ENCODE measurements at regions not wholly inside any gene's neighbourhood (a gene's known extent, or its start where the extent isn't known, plus 50 kb on each side); places are given as distances from the start of the nearest gene placed in this dataset.

DNA sequence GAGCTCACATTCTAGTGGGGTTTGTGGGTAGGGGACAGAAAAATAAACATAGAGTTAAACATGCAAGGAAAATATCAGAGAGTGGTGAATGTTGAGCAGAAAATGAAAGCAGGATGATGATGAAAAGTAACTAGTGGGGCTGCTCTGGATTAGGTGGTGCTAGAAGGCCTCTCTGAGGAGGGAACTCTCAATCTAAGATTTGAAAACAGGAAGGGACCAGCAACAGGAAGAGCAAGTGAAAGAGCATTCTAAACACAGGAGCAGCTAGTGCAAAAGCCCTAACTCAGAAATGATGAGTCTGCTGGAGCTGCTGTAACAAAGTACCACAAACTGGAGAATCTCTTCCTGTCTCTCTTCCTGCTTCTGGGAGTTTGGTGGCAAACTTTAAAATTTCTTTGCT is 468.6 kb upstream of the AGTR1 start:
- Histone ChIP-seq H3K4me3 (ENCODE audit: low read length) (no peak overlapping the region), H3K4me1 (ENCODE audit: control insufficient read depth, insufficient read depth, low read length) (no peaks in the 10 kb centered on the region), H3K9me3 (ENCODE audit: control insufficient read depth, low read length) (no peaks in the 10 kb centered on the region), H3K27ac (ENCODE audit: low read length) (no peak overlapping the region), H3K27me3 (ENCODE audit: control insufficient read depth, insufficient read depth) (no peaks in the 10 kb centered on the region)
- DNase-seq (no peak), ATAC-seq (no peak)
- intact Hi-C loops (cut with DNase I) = no loop called here

DNA sequence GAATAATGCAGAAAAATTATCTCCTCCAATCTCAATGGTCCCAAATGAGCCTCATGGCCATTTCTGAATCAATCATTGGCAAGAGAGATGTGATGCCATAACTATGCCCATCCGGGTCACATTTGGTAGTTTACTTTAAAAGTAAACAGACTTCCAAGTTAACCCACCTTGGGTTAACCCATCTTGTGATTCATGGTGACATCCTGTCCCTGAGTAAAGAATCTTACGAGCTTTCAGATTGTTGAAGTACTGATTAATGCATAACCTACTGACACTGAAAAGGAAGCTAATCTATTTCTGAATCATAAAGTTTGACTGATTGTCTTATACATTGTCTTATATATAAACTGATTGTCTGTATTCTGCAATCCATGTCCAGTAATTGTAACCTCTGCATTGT is 467.2 kb upstream of the AGTR1 start:
- H3K4me1 ChIP-seq (ENCODE audit: control insufficient read depth, insufficient read depth, low read length) = no peaks in the 10 kb centered on the region
- no peaks in the 10 kb centered on the region for H3K27me3 ChIP-seq (ENCODE audit: control insufficient read depth, insufficient read depth)
- intact Hi-C loops (cut with DNase I) = no loop called here
- no peaks in the 10 kb centered on the region for H3K9me3 ChIP-seq (ENCODE audit: control insufficient read depth, low read length)
- H3K4me3 ChIP-seq (ENCODE audit: low read length) = no peak overlapping the region
- H3K27ac ChIP-seq (ENCODE audit: low read length) = no peak overlapping the region
- WGBS = 86% methylated on average over 2 of the region's 2 CpGs
- DNase-seq (no peak), ATAC-seq (no peak)

DNA sequence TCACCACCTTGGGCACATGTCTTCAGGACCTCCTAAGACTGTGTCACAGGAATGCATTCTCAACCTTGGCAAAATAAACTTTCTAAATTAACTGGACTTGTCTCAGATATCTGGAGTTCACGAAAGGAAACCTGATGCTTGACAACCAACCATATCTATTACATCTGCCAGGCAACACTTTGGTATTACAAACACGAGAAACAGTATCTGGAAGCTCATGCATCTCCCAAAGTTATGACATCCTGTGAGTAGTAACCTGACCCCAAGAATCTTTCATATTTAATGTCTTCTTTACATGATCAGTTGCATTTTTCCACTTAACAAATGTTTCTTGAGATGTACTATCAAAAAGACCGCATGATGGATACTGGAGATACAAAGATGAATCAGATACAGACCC is 465.3 kb upstream of the AGTR1 start:
- Histone ChIP-seq H3K27me3 (ENCODE audit: control insufficient read depth, insufficient read depth) (no peaks in the 10 kb centered on the region), H3K27ac (ENCODE audit: low read length) (no peak overlapping the region), H3K4me3 (ENCODE audit: low read length) (no peak overlapping the region), H3K4me1 (ENCODE audit: control insufficient read depth, insufficient read depth, low read length) (no peaks in the 10 kb centered on the region), H3K9me3 (ENCODE audit: control insufficient read depth, low read length) (no peaks in the 10 kb centered on the region)
- DNase-seq (no peak), ATAC-seq (no peak)
- WGBS = 82% methylated on average over 3 of the region's 3 CpGs
- intact Hi-C loops (cut with DNase I) = no loop called here

DNA sequence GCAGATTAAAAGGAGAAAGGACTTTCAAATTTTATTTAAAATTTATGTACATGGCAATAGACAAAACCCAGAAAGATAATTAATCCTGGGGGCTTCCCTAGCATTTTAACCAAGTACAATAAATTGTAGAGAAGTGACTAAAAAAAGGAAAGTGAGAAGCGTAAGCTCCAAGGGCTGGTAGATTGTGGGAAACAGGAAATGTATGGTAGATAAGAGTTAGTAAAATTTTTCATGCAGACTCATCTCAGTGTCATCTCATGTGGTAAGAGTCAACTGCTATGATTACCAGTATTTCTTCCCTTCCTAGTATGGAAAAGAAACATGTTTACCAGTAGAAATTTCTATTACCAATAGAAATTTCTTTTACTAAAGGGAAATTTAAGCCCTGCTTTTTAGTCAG is 464.3 kb upstream of the AGTR1 start:
- no peak overlapping the region for H3K27ac ChIP-seq (ENCODE audit: low read length)
- H3K9me3 ChIP-seq (ENCODE audit: control insufficient read depth, low read length) = no peaks in the 10 kb centered on the region
- ATAC-seq (no peak), DNase-seq (no peak)
- no peaks in the 10 kb centered on the region for H3K4me1 ChIP-seq (ENCODE audit: control insufficient read depth, insufficient read depth, low read length)
- H3K27me3 ChIP-seq (ENCODE audit: control insufficient read depth, insufficient read depth) = no peaks in the 10 kb centered on the region
- intact Hi-C loops (cut with DNase I) = no loop called here
- H3K4me3 ChIP-seq (ENCODE audit: low read length) = no peak overlapping the region
- WGBS = 61% methylated on average over 1 of the region's 1 CpG

DNA sequence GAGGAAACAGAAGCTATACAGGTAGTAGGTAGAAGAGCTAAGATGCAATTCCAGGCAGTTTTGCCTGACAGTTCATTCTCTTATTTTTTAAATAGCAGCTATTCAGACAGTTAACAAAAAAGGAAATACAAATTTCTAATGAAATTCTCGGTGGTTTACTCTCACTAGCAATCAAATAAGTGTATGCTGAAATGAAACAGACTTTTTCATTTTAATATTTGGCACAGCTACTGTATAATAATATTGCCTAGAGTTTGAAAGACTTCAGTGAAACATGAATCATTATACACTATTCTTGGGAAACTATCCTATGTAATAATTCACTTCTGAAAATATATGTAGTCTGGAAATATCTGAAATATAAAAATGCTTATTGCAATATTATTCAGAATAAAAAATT is 463.2 kb upstream of the AGTR1 start:
- ATAC-seq (no peak), DNase-seq (no peak)
- no peaks in the 10 kb centered on the region for H3K4me1 ChIP-seq (ENCODE audit: control insufficient read depth, insufficient read depth, low read length)
- 23% methylated on average over 1 of the region's 1 CpG for WGBS
- H3K27me3 ChIP-seq (ENCODE audit: control insufficient read depth, insufficient read depth) = no peaks in the 10 kb centered on the region
- no peaks in the 10 kb centered on the region for H3K9me3 ChIP-seq (ENCODE audit: control insufficient read depth, low read length)
- H3K4me3 ChIP-seq (ENCODE audit: low read length) = no peak overlapping the region
- H3K27ac ChIP-seq (ENCODE audit: low read length) = no peak overlapping the region
- intact Hi-C loops (cut with DNase I) = no loop called here

DNA sequence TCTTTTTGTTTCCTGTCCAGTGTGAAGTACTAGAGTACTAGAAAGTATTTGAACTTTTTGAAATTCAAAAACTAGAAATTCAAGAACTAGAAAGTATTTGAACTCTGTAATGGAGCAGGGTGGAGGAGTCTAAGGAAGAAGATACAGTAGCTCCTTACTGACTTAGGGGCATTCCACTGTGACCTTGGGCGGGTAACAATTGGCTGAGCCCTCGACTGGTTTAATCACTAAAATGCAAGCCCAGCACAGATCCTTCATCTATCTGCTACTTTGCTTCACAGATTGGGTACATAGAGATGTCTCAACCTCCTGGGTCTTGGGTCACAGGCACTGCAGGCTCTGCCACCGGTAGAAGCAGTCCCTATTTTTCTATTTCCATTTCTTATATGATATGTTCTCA is 462.1 kb upstream of the AGTR1 start:
- ATAC-seq (no peak), DNase-seq (no peak)
- H3K27ac ChIP-seq (ENCODE audit: low read length) = no peak overlapping the region
- no peaks in the 10 kb centered on the region for H3K27me3 ChIP-seq (ENCODE audit: control insufficient read depth, insufficient read depth)
- intact Hi-C loops (cut with DNase I) = no loop called here
- H3K4me3 ChIP-seq (ENCODE audit: low read length) = no peak overlapping the region
- 83% methylated on average over 3 of the region's 3 CpGs for WGBS
- no peaks in the 10 kb centered on the region for H3K4me1 ChIP-seq (ENCODE audit: control insufficient read depth, insufficient read depth, low read length)
- no peaks in the 10 kb centered on the region for H3K9me3 ChIP-seq (ENCODE audit: control insufficient read depth, low read length)

DNA sequence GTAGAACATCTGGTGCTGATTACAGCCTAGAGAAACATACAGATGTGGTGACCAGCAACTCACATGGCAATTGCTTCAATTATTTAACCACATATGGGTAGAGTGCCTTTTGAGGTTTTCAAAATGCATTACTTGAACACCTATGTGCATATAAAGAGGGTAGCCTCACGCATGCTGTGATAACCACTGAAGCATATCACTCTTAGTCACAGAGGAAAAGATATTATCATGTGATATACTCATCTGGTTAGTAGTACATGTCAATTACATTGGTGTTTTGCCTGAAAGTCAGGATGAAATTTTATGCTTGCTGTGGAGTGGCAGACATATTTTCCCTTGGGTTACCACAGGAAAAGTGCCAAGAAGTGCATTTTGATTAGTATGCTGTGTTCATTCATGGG is 459.3 kb upstream of the AGTR1 start:
- no peaks in the 10 kb centered on the region for H3K9me3 ChIP-seq (ENCODE audit: control insufficient read depth, low read length)
- no peak for DNase-seq
- no peak overlapping the region for H3K27ac ChIP-seq (ENCODE audit: low read length)
- intact Hi-C loops (cut with DNase I) = no loop called here
- 73% methylated on average over 1 of the region's 1 CpG for WGBS
- no peak for ATAC-seq
- H3K4me1 ChIP-seq (ENCODE audit: control insufficient read depth, insufficient read depth, low read length) = no peaks in the 10 kb centered on the region
- H3K27me3 ChIP-seq (ENCODE audit: control insufficient read depth, insufficient read depth) = no peaks in the 10 kb centered on the region
- H3K4me3 ChIP-seq (ENCODE audit: low read length) = no peak overlapping the region

DNA sequence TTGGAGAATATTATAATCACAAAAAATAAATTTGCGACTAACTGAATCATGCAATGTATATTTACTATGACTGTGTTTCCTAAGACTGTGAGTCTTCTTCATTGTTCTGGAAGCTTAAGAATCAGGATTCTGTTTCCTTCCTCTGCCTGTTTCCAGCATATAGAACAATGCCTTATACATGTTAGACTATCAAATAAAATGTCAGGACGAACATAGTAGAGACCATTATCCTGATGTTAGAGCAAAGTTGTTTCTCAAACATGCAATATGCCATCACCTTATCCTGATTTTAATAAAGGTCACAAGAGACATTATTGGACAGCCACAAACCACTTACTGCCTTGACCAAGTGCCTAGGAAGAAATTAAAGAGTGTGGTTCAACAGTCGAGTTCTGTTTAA is 457.4 kb upstream of the AGTR1 start:
- Histone ChIP-seq H3K4me1 (ENCODE audit: control insufficient read depth, insufficient read depth, low read length) (no peaks in the 10 kb centered on the region), H3K27me3 (ENCODE audit: control insufficient read depth, insufficient read depth) (no peaks in the 10 kb centered on the region), H3K27ac (ENCODE audit: low read length) (no peak overlapping the region), H3K9me3 (ENCODE audit: control insufficient read depth, low read length) (no peaks in the 10 kb centered on the region), H3K4me3 (ENCODE audit: low read length) (no peak overlapping the region)
- no peak for DNase-seq
- intact Hi-C loops (cut with DNase I) = no loop called here
- WGBS = 76% methylated on average over 3 of the region's 3 CpGs
- ATAC-seq = no peak

DNA sequence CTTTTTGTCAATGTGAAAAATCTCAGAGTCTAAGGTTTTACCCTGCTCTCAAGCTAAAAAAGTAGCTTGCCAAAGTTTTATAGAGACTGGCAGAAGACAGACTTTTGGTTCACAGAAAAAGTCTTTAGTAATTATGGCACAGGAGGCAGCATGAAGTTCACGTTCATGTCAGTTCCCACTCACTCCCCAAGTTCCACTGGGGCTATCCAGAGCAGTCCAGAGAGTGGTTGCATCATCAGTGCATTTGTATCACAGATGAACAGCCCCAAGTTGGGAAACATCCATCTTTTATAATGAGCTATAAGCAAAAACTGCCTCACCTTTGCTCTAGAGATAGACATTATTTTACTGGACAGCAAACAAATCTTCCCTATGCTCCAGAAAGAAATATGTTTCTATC is 454.1 kb upstream of the AGTR1 start:
- Histone ChIP-seq H3K4me3 (ENCODE audit: low read length) (no peak overlapping the region), H3K9me3 (ENCODE audit: control insufficient read depth, low read length) (no peaks in the 10 kb centered on the region), H3K27me3 (ENCODE audit: control insufficient read depth, insufficient read depth) (no peaks in the 10 kb centered on the region), H3K4me1 (ENCODE audit: control insufficient read depth, insufficient read depth, low read length) (no peaks in the 10 kb centered on the region), H3K27ac (ENCODE audit: low read length) (no peak overlapping the region)
- DNase-seq (no peak), ATAC-seq (no peak)
- intact Hi-C loops (cut with DNase I) = no loop called here
- 40% methylated on average over 1 of the region's 1 CpG for WGBS

DNA sequence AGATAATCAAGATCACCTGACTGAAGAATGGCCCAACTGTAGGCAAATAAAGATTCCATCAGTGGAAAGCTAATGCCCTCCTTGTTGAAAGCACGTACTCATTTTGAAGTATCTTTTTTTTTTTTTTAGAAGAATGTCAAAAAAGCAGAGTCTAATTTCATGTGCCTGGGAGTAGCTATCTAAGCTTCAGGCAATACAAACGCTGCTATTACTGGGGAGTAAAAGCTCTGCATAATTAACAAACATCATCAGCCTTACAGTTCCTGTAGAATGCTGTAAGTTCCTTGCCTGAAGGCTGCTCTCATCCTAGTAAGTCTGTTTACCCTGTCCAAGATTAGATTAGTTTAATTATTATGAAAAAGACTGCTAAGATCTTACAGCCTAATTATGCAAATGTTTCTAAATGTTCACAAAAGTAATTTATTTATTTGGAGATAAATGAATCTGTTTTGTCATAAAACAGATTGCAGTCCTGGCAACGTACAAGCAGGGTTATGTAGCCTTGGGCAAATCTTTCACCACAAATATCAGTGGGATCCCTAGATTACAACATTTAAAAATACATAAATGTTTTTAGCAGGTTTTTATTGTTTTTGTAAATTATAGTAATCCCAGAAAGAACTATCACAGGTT is 451.3 kb upstream of the AGTR1 start:
- no peaks in the 10 kb centered on the region for H3K4me1 ChIP-seq (ENCODE audit: control insufficient read depth, insufficient read depth, low read length)
- ATAC-seq = no peak
- 45% methylated on average over 3 of the region's 3 CpGs for WGBS
- no peaks in the 10 kb centered on the region for H3K9me3 ChIP-seq (ENCODE audit: control insufficient read depth, low read length)
- no peaks in the 10 kb centered on the region for H3K27me3 ChIP-seq (ENCODE audit: control insufficient read depth, insufficient read depth)
- no peak overlapping the region for H3K4me3 ChIP-seq (ENCODE audit: low read length)
- intact Hi-C loops (cut with DNase I) = no loop called here
- no peak overlapping the region for H3K27ac ChIP-seq (ENCODE audit: low read length)
- no peak for DNase-seq

DNA sequence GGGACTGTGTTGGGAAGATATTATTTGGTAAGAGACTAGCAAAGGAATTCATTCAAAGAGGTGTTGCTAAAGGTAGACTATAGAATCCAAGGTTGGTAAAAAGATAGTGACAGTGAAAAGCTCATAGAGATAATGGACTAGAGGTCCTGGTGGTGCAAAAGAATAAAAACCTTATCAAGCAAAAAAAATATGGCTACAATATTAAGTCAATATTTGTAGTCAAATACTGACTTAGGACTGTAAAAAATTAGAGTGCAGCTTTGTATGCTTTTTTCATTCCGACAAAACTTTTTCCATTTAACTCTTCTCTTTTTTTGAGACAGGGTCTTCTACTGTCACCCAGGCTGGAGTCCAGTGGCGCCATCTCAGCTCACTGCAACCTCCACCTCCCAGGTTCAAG is 444.0 kb upstream of the AGTR1 start:
- WGBS = 89% methylated on average over 2 of the region's 2 CpGs

DNA sequence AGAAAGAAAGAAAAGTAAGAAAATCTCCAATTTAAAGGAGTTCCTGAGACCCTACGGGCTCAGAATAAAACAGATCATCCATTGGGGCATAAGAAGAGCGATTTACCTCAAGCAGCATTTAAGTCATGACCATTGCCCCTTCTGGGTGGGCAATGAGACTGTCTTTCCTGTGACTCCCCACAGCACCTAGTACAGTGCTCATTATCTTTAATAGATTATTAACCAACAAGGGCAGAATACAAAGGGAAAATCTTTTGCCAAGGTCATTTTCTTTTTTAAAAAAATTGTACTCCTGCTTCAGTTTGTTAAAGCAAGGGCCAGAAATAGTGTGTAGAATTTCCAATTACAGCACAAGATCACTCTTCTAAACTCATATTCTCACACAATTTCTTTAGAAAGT is 443.3 kb upstream of the AGTR1 start:
- no peak overlapping the region for H3K27ac ChIP-seq (ENCODE audit: low read length)
- DNase-seq (no peak), ATAC-seq (no peak)
- 79% methylated on average over 2 of the region's 2 CpGs for WGBS
- no peaks in the 10 kb centered on the region for H3K4me1 ChIP-seq (ENCODE audit: control insufficient read depth, insufficient read depth, low read length)
- H3K4me3 ChIP-seq (ENCODE audit: low read length) = no peak overlapping the region
- intact Hi-C loops (cut with DNase I) = no loop called here
- no peaks in the 10 kb centered on the region for H3K27me3 ChIP-seq (ENCODE audit: control insufficient read depth, insufficient read depth)
- no peaks in the 10 kb centered on the region for H3K9me3 ChIP-seq (ENCODE audit: control insufficient read depth, low read length)

More for the DNA sequence above, 444.0 kb upstream of the AGTR1 start:
- ATAC-seq (no peak), DNase-seq (no peak)
- H3K27me3 ChIP-seq (ENCODE audit: control insufficient read depth, insufficient read depth) = no peaks in the 10 kb centered on the region
- no peaks in the 10 kb centered on the region for H3K9me3 ChIP-seq (ENCODE audit: control insufficient read depth, low read length)
- intact Hi-C loops (cut with DNase I) = no loop called here
- H3K4me1 ChIP-seq (ENCODE audit: control insufficient read depth, insufficient read depth, low read length) = no peaks in the 10 kb centered on the region
- no peak overlapping the region for H3K4me3 ChIP-seq (ENCODE audit: low read length)
- H3K27ac ChIP-seq (ENCODE audit: low read length) = no peak overlapping the region
